ENCODE measurements at regions not wholly inside any gene's neighbourhood (a gene's known extent, or its start where the extent isn't known, plus 50 kb on each side); places are given as distances from the start of the nearest gene placed in this dataset.
"Not testable (repeated sequence)": the region's sequence is repeated elsewhere in the genome, so short reads cannot be mapped to it uniquely, and the experiment has no call there.

- DNase-seq (ENCODE audit: low read depth), result no peak
Measured at GRCh38 chr3:44132061-44132460, 109.6 kb upstream of the TOPAZ1 start.

GRCh38 chr3:44132593-44132992 is 109.1 kb upstream of the TOPAZ1 start:
- no peak for DNase-seq (ENCODE audit: low read depth)

GRCh38 chr3:44136421-44136820 is 105.3 kb upstream of the TOPAZ1 start:
- no peak for DNase-seq (ENCODE audit: low read depth)

- no peak for DNase-seq (ENCODE audit: low read depth)
Measured at GRCh38 chr3:44146073-44146472, 95.6 kb upstream of the TOPAZ1 start.

GRCh38 chr3:44159696-44160300 is 81.9 kb upstream of the TOPAZ1 start:
- no peak for DNase-seq (ENCODE audit: low read depth)

- DNase-seq (ENCODE audit: low read depth), result no peak
Measured at GRCh38 chr3:44160818-44161217, 80.9 kb upstream of the TOPAZ1 start.

GRCh38 chr3:44171891-44172290 is 69.8 kb upstream of the TOPAZ1 start:
- no peak for DNase-seq (ENCODE audit: low read depth)

- DNase-seq (ENCODE audit: low read depth), result not testable (repeated sequence)
Measured at GRCh38 chr3:44172701-44173100, 69.0 kb upstream of the TOPAZ1 start.

- DNase-seq (ENCODE audit: low read depth), result no peak
Measured at GRCh38 chr3:44173263-44173662, 68.4 kb upstream of the TOPAZ1 start.

- DNase-seq (ENCODE audit: low read depth), result no peak
Measured at GRCh38 chr3:44175070-44175469, 66.6 kb upstream of the TOPAZ1 start.

GRCh38 chr3:44179246-44179645 is 62.4 kb upstream of the TOPAZ1 start:
- DNase-seq (ENCODE audit: low read depth), result no peak

- DNase-seq (ENCODE audit: low read depth), result no peak
Measured at GRCh38 chr3:44184319-44184953, 57.2 kb upstream of the TOPAZ1 start.

- no peak for DNase-seq (ENCODE audit: low read depth)
Measured at GRCh38 chr3:44185396-44185915, 56.2 kb upstream of the TOPAZ1 start.

GRCh38 chr3:44186111-44186672 is 55.5 kb upstream of the TOPAZ1 start:
- no peak for DNase-seq (ENCODE audit: low read depth)

GRCh38 chr3:44186712-44187111 is 55.0 kb upstream of the TOPAZ1 start:
- no peak for DNase-seq (ENCODE audit: low read depth)
